A549 (cell line): ENCODE measurements at regions not wholly inside any gene's neighbourhood (a gene's known extent, or its start where the extent isn't known, plus 50 kb on each side); places are given as distances from the start of the nearest gene placed in this dataset.

Experiments
- ATAC-seq, 2 experiments: fragments of 200-7000 bp in 1 of 2; fragments of >200 bp in 1 of 2; cut with Nextera tagmentation in 1 of 2; cut with Tn5 transposase in 1 of 2; 3 replicates each; pipeline versions ENCODE4 v1.8.0 to v1.9.1; 2018 to 2020; ENCODE audit warnings: mild to moderate bottlenecking in 1 of 2, moderate library complexity in 1 of 2
- CTCF ChIA-PET: fragments of 300-600 bp; sonication (Branson Sonifier 250); formaldehyde crosslinking; extraction: SDS; loops from one replicate; lab custom pipeline; 2021; ENCODE audit warnings: antibody characterized with exemption, inconsistent platforms; lab: Yijun Ruan, JAX
- POLR2A ChIA-PET: fragments of 350-600 bp; formaldehyde crosslinking; extraction: SDS; loops from one replicate; lab custom pipeline; 2021; ENCODE audit warnings: antibody characterized with exemption, inconsistent platforms; lab: Yijun Ruan, JAX
- DNase-seq, 2 experiments: peaks; one replicate each; pipeline versions ENCODE4 v3.0.0 to v3.0.0-alpha.2; 2011 to 2016; ENCODE audit warnings: low read depth in 1 of 2, low spot score in 1 of 2
- FAIRE-seq: peaks from 2 replicates; lab custom pipeline; 2011; peaks lifted over from hg19 to GRCh38; lab: Jason Lieb, UNC
- H3K27ac ChIP-seq, 2 experiments: fragments of >200 bp; sonication (Bioruptor Twin); formaldehyde crosslinking; 3 replicates each; pipeline ENCODE4 v1.5.1; 2016 to 2017
- H3K4me1 ChIP-seq: fragments of >200 bp; sonication (Bioruptor Twin); formaldehyde crosslinking; 3 replicates; pipeline ENCODE4 v1.6.1; 2016
- H3K4me2 ChIP-seq: fragments of >200 bp; sonication (Bioruptor Twin); formaldehyde crosslinking; 3 replicates; pipeline ENCODE4 v1.6.1; 2016
- H3K4me3 ChIP-seq: fragments of >200 bp; sonication (Bioruptor Twin); formaldehyde crosslinking; 3 replicates; pipeline ENCODE4 v1.5.1; 2016
- H3K9me3 ChIP-seq: fragments of >200 bp; sonication (Bioruptor Twin); formaldehyde crosslinking; 3 replicates; pipeline ENCODE4 v1.6.1; 2016
- BHLHE40 ChIP-seq: IDR thresholded peaks from 2 replicates; pipeline ENCODE4 v1.6.1; 2012; ENCODE audit warnings: low read depth, low read length, inconsistent platforms
- CBX2 ChIP-seq: fragments of 200-600 bp; sonication (generic); IDR thresholded peaks from 2 replicates; pipeline ENCODE4 v1.6.1; 2016; ENCODE audit warnings: low read depth, mild to moderate bottlenecking, borderline replicate concordance
- CEBPB ChIP-seq, 2 experiments: fragments of >200 bp in 1 of 2; sonication (Bioruptor Twin) in 1 of 2; formaldehyde crosslinking in 1 of 2; IDR thresholded peaks; 2 replicates each; pipeline ENCODE4 v1.6.1; 2012 to 2016
- CTCF ChIP-seq: fragments of >200 bp; sonication (Bioruptor Twin); formaldehyde crosslinking; IDR thresholded peaks from 3 replicates; pipeline ENCODE4 v1.5.1; 2016
- E2F6 ChIP-seq: IDR thresholded peaks from 2 replicates; pipeline ENCODE4 v1.6.1; 2012; ENCODE audit warnings: low read depth, borderline replicate concordance
- EP300 ChIP-seq, 2 experiments: fragments of >200 bp; sonication (Bioruptor Twin); formaldehyde crosslinking; IDR thresholded peaks; 2 replicates in 1 of 2; 3 replicates in 1 of 2; pipeline ENCODE4 v1.6.1; 2016 to 2017
- ESRRA ChIP-seq: fragments of 150-350 bp; IDR thresholded peaks from 2 replicates; pipeline ENCODE4 v1.6.1; 2014; ENCODE audit warnings: mild to moderate bottlenecking, low read length, borderline replicate concordance
- FOSB ChIP-seq: fragments of 250-450 bp; sonication (Bioruptor Pico); IDR thresholded peaks from 2 replicates; pipeline ENCODE4 v1.5.0; 2020; ENCODE audit warnings: mild to moderate bottlenecking, moderate library complexity
- FOSL2 ChIP-seq, 2 experiments: fragments of 450-650 bp in 1 of 2; fragments of >200 bp in 1 of 2; sonication (Bioruptor Twin) in 1 of 2; formaldehyde crosslinking; IDR thresholded peaks; 2 replicates each; pipeline versions ENCODE4 v1.5.0 to v1.6.1; 2016 to 2020; ENCODE audit warnings: mild to moderate bottlenecking in 1 of 2, moderate library complexity in 1 of 2
- HDAC2 ChIP-seq: fragments of 200-600 bp; sonication (generic); IDR thresholded peaks from 2 replicates; pipeline ENCODE4 v1.6.1; 2016
- HOXB13 ChIP-seq: fragments of 250-450 bp; sonication (Bioruptor Pico); IDR thresholded peaks from 2 replicates; pipeline ENCODE4 v1.5.0; 2020; ENCODE audit warnings: low read depth, mild to moderate bottlenecking, moderate library complexity
- HOXB5 ChIP-seq: fragments of 250-450 bp; sonication (Bioruptor Pico); IDR thresholded peaks from 2 replicates; pipeline ENCODE4 v1.5.0; 2020; ENCODE audit warnings: mild to moderate bottlenecking, moderate library complexity
- JUN ChIP-seq, 2 experiments: fragments of >200 bp; sonication (Bioruptor Twin); formaldehyde crosslinking; IDR thresholded peaks; 2 replicates in 1 of 2; 3 replicates in 1 of 2; pipeline ENCODE4 v1.6.1; 2016 to 2017
- RARB ChIP-seq: fragments of 250-450 bp; sonication (Bioruptor Pico); IDR thresholded peaks from 2 replicates; pipeline ENCODE4 v1.8.0; 2021; ENCODE audit warnings: mild to moderate bottlenecking, moderate library complexity
- ZSCAN20 ChIP-seq: fragments of 250-450 bp; sonication (Bioruptor Pico); IDR thresholded peaks from 2 replicates; pipeline ENCODE4 v1.8.0; 2022; ENCODE audit warnings: mild to moderate bottlenecking, moderate library complexity
- WGBS: methylation state at CpG from one replicate; pipeline ENCODE4 v1.1.6; 2017; ENCODE audit errors: missing lambda C conversion rate; 5-methylcytosine and 5-hydroxymethylcytosine counted together

- WGBS = 3% methylated on average over 5 of the region's 5 CpGs
- CTCF ChIA-PET = no interaction called here
- Histone ChIP-seq H3K4me1 (no peaks in the 10 kb centered on the region), H3K27ac (no peak overlapping the region), H3K4me2 (no peak overlapping the region), H3K4me3 (no peak overlapping the region)
- no peak for TF ChIP-seq RARB (CRISPR knock-in tag)
- no peak for TF ChIP-seq CTCF
- no peak for TF ChIP-seq FOSL2 (IDR thresholded peaks at IDR 0.05)
- no peak for TF ChIP-seq FOSL2 (CRISPR knock-in tag; IDR thresholded peaks at IDR 0.05)
- no peak for TF ChIP-seq JUN (IDR thresholded peaks at IDR 0.05)
- TF ChIP-seq ESRRA = no peak
- no peak for TF ChIP-seq ZSCAN20 (CRISPR knock-in tag)
- no peak for TF ChIP-seq EP300 (IDR thresholded peaks at IDR 0.05)
- TF ChIP-seq, all 56 proteins: peak for 0
- no peaks in the 10 kb centered on the region; the same call in 2 of the 3 replicates for H3K9me3 ChIP-seq
- FAIRE-seq = no peak
- DNase-seq = no peak
- POLR2A ChIA-PET = no interaction called here
- ATAC-seq = no peak
These were observed 363.1 kb upstream of the RBFOX1 start for GRCh38 chr16:6969594-6969993.

- Histone ChIP-seq H3K27ac (no peak overlapping the region), H3K4me2 (no peak overlapping the region), H3K9me3 (no peaks in the 10 kb centered on the region; the same call in 2 of the 3 replicates), H3K4me3 (no peak overlapping the region), H3K4me1 (no peaks in the 10 kb centered on the region)
- no peak for TF ChIP-seq FOSB (CRISPR knock-in tag)
- no peak for TF ChIP-seq ESRRA
- ATAC-seq (no peak), FAIRE-seq (no peak), DNase-seq (no peak)
- ChIA-PET CTCF (no interaction called here), POLR2A (no interaction called here)
- WGBS = under 1% methylated on average over 10 of the region's 10 CpGs
These were observed 364.8 kb upstream of the RBFOX1 start for GRCh38 chr16:6967796-6968320.

- ChIA-PET CTCF (no interaction called here), POLR2A (no interaction called here)
- H3K4me1 ChIP-seq = no peaks in the 10 kb centered on the region
- H3K4me2 ChIP-seq = no peak overlapping the region
- H3K27ac ChIP-seq = no peak overlapping the region
- TF ChIP-seq CEBPB (IDR thresholded peaks at IDR 0.05) = no peak
- DNase-seq = no peak
- 0% methylated on average over 1 of the region's 1 CpG for WGBS
- no peak overlapping the region for H3K4me3 ChIP-seq
- no peak for FAIRE-seq
- no peak for ATAC-seq
- H3K9me3 ChIP-seq = no peaks in the 10 kb centered on the region
These were observed 365.7 kb upstream of the RBFOX1 start for GRCh38 chr16:6966925-6967324.

GRCh38 chr16:6964679-6965078, 368.0 kb upstream of the RBFOX1 start:
- DNase-seq (no peak), FAIRE-seq (no peak), ATAC-seq (no peak)
- no peak overlapping the region for H3K27ac ChIP-seq
- no peak overlapping the region for H3K4me3 ChIP-seq
- H3K4me1 ChIP-seq = no peaks in the 10 kb centered on the region
- H3K4me2 ChIP-seq = no peak overlapping the region
- H3K9me3 ChIP-seq = no peaks in the 10 kb centered on the region
- ChIA-PET POLR2A (no interaction called here), CTCF (no interaction called here)
- 3% methylated on average over 5 of the region's 5 CpGs for WGBS
- TF ChIP-seq E2F6 (no peak), HOXB5 (CRISPR knock-in tag) (no peak), HOXB13 (CRISPR knock-in tag) (no peak), HDAC2 (no peak), CBX2 (no peak), FOSL2 (IDR thresholded peaks at IDR 0.05) (no peak), FOSL2 (CRISPR knock-in tag; IDR thresholded peaks at IDR 0.05) (no peak), BHLHE40 (no peak)
